CD4-positive, alpha-beta memory T cell (primary cell): ENCODE measurements at regions not wholly inside any gene's neighbourhood (a gene's known extent, or its start where the extent isn't known, plus 50 kb on each side); places are given as distances from the start of the nearest gene placed in this dataset.
A peak's percentile ranks its signal among the peaks of the same experiment; 100 is the strongest.

ENCODE experiments used
- CTCF ChIA-PET: fragments of 350-600 bp; sonication (Branson Sonifier 250); formaldehyde crosslinking; loops from one replicate; lab custom pipeline; 2021; ENCODE audit warnings: inconsistent platforms; ENCODE audit not compliant: partially characterized antibody; lab: Charles Lee
- POLR2A ChIA-PET: fragments of 350-600 bp; sonication (Branson Sonifier 250); formaldehyde crosslinking; loops from one replicate; lab custom pipeline; 2021; ENCODE audit not compliant: partially characterized antibody; lab: Charles Lee
- DNase-seq, 5 donors: peaks; one replicate each; pipeline versions ENCODE4 v3.0.0 to v3.0.0-alpha.2; 2020 to 2022; ENCODE audit warnings: mixed read lengths in 1 of 5
- H3K27ac ChIP-seq: one replicate; pipeline ENCODE4 v1.7.0; 2013; ENCODE audit warnings: low read depth, low read length
- H3K27me3 ChIP-seq: 2 replicates; pipeline ENCODE4 v1.7.0; 2013; ENCODE audit warnings: mild to moderate bottlenecking, low read length, moderate library complexity; ENCODE audit not compliant: insufficient read depth
- H3K36me3 ChIP-seq: 2 replicates; pipeline ENCODE4 v1.7.0; 2013; ENCODE audit warnings: mild to moderate bottlenecking, low read length, moderate library complexity; ENCODE audit not compliant: insufficient read depth
- H3K4me1 ChIP-seq: 2 replicates; pipeline ENCODE4 v1.7.0; 2013; ENCODE audit warnings: mild to moderate bottlenecking, low read length, moderate library complexity; ENCODE audit not compliant: insufficient read depth
- H3K4me3 ChIP-seq, 2 donors: one replicate each; pipeline ENCODE4 v1.7.0; 2013; ENCODE audit warnings: low read length in 2 of 2, mild to moderate bottlenecking in 1 of 2
- H3K9me3 ChIP-seq, 2 donors: one replicate each; pipeline ENCODE4 v1.7.0; 2013; ENCODE audit warnings: low read length in 2 of 2, control low read depth in 1 of 2; ENCODE audit not compliant: control insufficient read depth in 1 of 2
- H3K27ac Mint-ChIP-seq, 7 donors: one replicate each; pipeline ENCODE4 v1.8.0; 2020 to 2021; ENCODE audit warnings: mixed read lengths in 7 of 7, mild to moderate bottlenecking in 6 of 7, inconsistent platforms in 3 of 7, moderate library complexity in 3 of 7
- H3K27me3 Mint-ChIP-seq, 2 donors: one replicate each; pipeline ENCODE4 v1.8.0; 2020 to 2021; ENCODE audit warnings: mixed read lengths in 2 of 2
- H3K36me3 Mint-ChIP-seq, 2 donors: one replicate each; pipeline ENCODE4 v1.8.0; 2020 to 2021; ENCODE audit warnings: mixed read lengths in 2 of 2, inconsistent platforms in 1 of 2, mild to moderate bottlenecking in 1 of 2
- H3K4me1 Mint-ChIP-seq, 4 donors: one replicate each; pipeline ENCODE4 v1.8.0; 2020 to 2021; ENCODE audit warnings: mixed read lengths in 4 of 4, mild to moderate bottlenecking in 1 of 4
- H3K4me3 Mint-ChIP-seq, 8 donors: one replicate each; pipeline ENCODE4 v1.8.0; 2020 to 2021; ENCODE audit warnings: mixed read lengths in 8 of 8, mild to moderate bottlenecking in 7 of 8, moderate library complexity in 6 of 8, inconsistent platforms in 3 of 8
- H3K9me3 Mint-ChIP-seq, 8 donors: one replicate each; pipeline ENCODE4 v1.8.0; 2020 to 2021; ENCODE audit warnings: mixed read lengths in 8 of 8, mild to moderate bottlenecking in 5 of 8, inconsistent platforms in 3 of 8, moderate library complexity in 1 of 8
- intact Hi-C: fragments of 100-400 bp; cut with micrococcal nuclease; formaldehyde crosslinking; loops from one replicate; pipeline ENCODE4 v1.15.1; 2023

GRCh38 chr4:22031423-22031822, 82.9 kb upstream of the KCNIP4 start:
- CTCF ChIA-PET = no interaction called here
- POLR2A ChIA-PET = no interaction called here

GRCh38 chr4:22030881-22031280, 82.3 kb upstream of the KCNIP4 start:
- no peaks in the 10 kb centered on the region for H3K4me1 ChIP-seq
- intact Hi-C loops = no loop called here
- no peak overlapping the region for H3K27ac Mint-ChIP-seq
- peaks cover 0 to 13% (median 9%) of the 10 kb centered on the region in 8 donors for H3K9me3 Mint-ChIP-seq
- H3K4me1 Mint-ChIP-seq = no peaks in the 10 kb centered on the region
- no peaks in the 10 kb centered on the region for H3K9me3 ChIP-seq
- H3K36me3 ChIP-seq = no peaks in the 10 kb centered on the region
- POLR2A ChIA-PET = no interaction called here
- no peaks in the 10 kb centered on the region for H3K36me3 Mint-ChIP-seq
- no peak for DNase-seq
- H3K27me3 ChIP-seq = no peaks in the 10 kb centered on the region
- CTCF ChIA-PET = no interaction called here
- H3K4me3 Mint-ChIP-seq = no peak overlapping the region
- H3K4me3 ChIP-seq = no peak overlapping the region
- H3K27me3 Mint-ChIP-seq = no peaks in the 10 kb centered on the region
- no peak overlapping the region for H3K27ac ChIP-seq

More at GRCh38 chr4:22031423-22031822, 82.9 kb upstream of the KCNIP4 start:
- intact Hi-C loops = no loop called here
- Histone ChIP-seq H3K9me3 (no peaks in the 10 kb centered on the region), H3K27ac (no peak overlapping the region), H3K27me3 (no peaks in the 10 kb centered on the region), H3K4me3 (no peak overlapping the region), H3K4me1 (no peaks in the 10 kb centered on the region), H3K36me3 (no peaks in the 10 kb centered on the region)
- no peak for DNase-seq
- Mint-ChIP-seq H3K9me3 (peaks cover 0 to 13% (median 9%) of the 10 kb centered on the region in 8 donors), H3K4me1 (no peaks in the 10 kb centered on the region), H3K27ac (no peak overlapping the region), H3K4me3 (no peak overlapping the region), H3K27me3 (no peaks in the 10 kb centered on the region), H3K36me3 (no peaks in the 10 kb centered on the region)

- Mint-ChIP-seq H3K4me3 (no peak overlapping the region), H3K27me3 (no peaks in the 10 kb centered on the region), H3K27ac (no peak overlapping the region), H3K4me1 (no peaks in the 10 kb centered on the region), H3K9me3 (peaks cover 0 to 11% (median 9%) of the 10 kb centered on the region in 8 donors), H3K36me3 (no peaks in the 10 kb centered on the region)
- ChIA-PET POLR2A (no interaction called here), CTCF (no interaction called here)
- DNase-seq = no peak
- Histone ChIP-seq H3K4me3 (no peak overlapping the region), H3K27me3 (no peaks in the 10 kb centered on the region), H3K4me1 (no peaks in the 10 kb centered on the region), H3K9me3 (no peaks in the 10 kb centered on the region), H3K27ac (no peak overlapping the region), H3K36me3 (no peaks in the 10 kb centered on the region)
- intact Hi-C loops = no loop called here
Observed at GRCh38 chr4:22030307-22030706, 81.7 kb upstream of the KCNIP4 start.

GRCh38 chr4:22029803-22030202, 81.2 kb upstream of the KCNIP4 start:
- Histone ChIP-seq H3K27me3 (no peaks in the 10 kb centered on the region), H3K9me3 (no peaks in the 10 kb centered on the region), H3K4me1 (no peaks in the 10 kb centered on the region), H3K27ac (no peak overlapping the region), H3K4me3 (no peak overlapping the region), H3K36me3 (no peaks in the 10 kb centered on the region)
- Mint-ChIP-seq H3K36me3 (no peaks in the 10 kb centered on the region), H3K9me3 (peaks cover 0 to 15% (median 9%) of the 10 kb centered on the region in 8 donors), H3K27me3 (no peaks in the 10 kb centered on the region), H3K27ac (no peak overlapping the region), H3K4me1 (no peaks in the 10 kb centered on the region), H3K4me3 (no peak overlapping the region)
- intact Hi-C loops = no loop called here
- no peak for DNase-seq
- ChIA-PET CTCF (no interaction called here), POLR2A (no interaction called here)

GRCh38 chr4:22021106-22021505, 72.5 kb upstream of the KCNIP4 start:
- Histone ChIP-seq H3K4me3 (no peak overlapping the region), H3K36me3 (no peaks in the 10 kb centered on the region), H3K4me1 (no peaks in the 10 kb centered on the region), H3K27me3 (no peaks in the 10 kb centered on the region), H3K9me3 (no peaks in the 10 kb centered on the region), H3K27ac (no peak overlapping the region)
- H3K9me3 Mint-ChIP-seq = peaks cover 0 to 20% (median 4%) of the 10 kb centered on the region in 8 donors
- CTCF ChIA-PET = no interaction called here
- POLR2A ChIA-PET = no interaction called here
- no peaks in the 10 kb centered on the region for H3K36me3 Mint-ChIP-seq
- intact Hi-C loops = no loop called here
- no peaks in the 10 kb centered on the region for H3K27me3 Mint-ChIP-seq
- H3K27ac Mint-ChIP-seq = no peak overlapping the region
- H3K4me1 Mint-ChIP-seq = no peaks in the 10 kb centered on the region
- DNase-seq = no peak
- H3K4me3 Mint-ChIP-seq = no peak overlapping the region

GRCh38 chr4:22020129-22020528, 71.6 kb upstream of the KCNIP4 start:
- Histone ChIP-seq H3K27me3 (no peaks in the 10 kb centered on the region), H3K4me1 (no peaks in the 10 kb centered on the region), H3K9me3 (no peaks in the 10 kb centered on the region), H3K36me3 (no peaks in the 10 kb centered on the region), H3K4me3 (no peak overlapping the region), H3K27ac (no peak overlapping the region)
- CTCF ChIA-PET = no interaction called here
- intact Hi-C loops = no loop called here
- no peak for DNase-seq
- no peaks in the 10 kb centered on the region for H3K27me3 Mint-ChIP-seq
- H3K4me1 Mint-ChIP-seq = no peaks in the 10 kb centered on the region
- H3K36me3 Mint-ChIP-seq = no peaks in the 10 kb centered on the region
- H3K27ac Mint-ChIP-seq = no peak overlapping the region
- peaks cover 0 to 17% (median 4%) of the 10 kb centered on the region in 8 donors for H3K9me3 Mint-ChIP-seq
- POLR2A ChIA-PET = no interaction called here
- H3K4me3 Mint-ChIP-seq = no peak overlapping the region

- no peaks in the 10 kb centered on the region for H3K36me3 Mint-ChIP-seq
- CTCF ChIA-PET = no interaction called here
- no peaks in the 10 kb centered on the region for H3K36me3 ChIP-seq
- H3K4me1 ChIP-seq = no peaks in the 10 kb centered on the region
- intact Hi-C loops = no loop called here
- H3K9me3 ChIP-seq = no peaks in the 10 kb centered on the region
- H3K27me3 ChIP-seq = no peaks in the 10 kb centered on the region
- no peak overlapping the region for H3K4me3 ChIP-seq
- H3K27ac Mint-ChIP-seq = no peak overlapping the region
- no peaks in the 10 kb centered on the region for H3K4me1 Mint-ChIP-seq
- H3K27ac ChIP-seq = no peak overlapping the region
- no peaks in the 10 kb centered on the region for H3K27me3 Mint-ChIP-seq
- no peak overlapping the region for H3K4me3 Mint-ChIP-seq
- POLR2A ChIA-PET = no interaction called here
- H3K9me3 Mint-ChIP-seq = peaks cover 0 to 14% (median 4%) of the 10 kb centered on the region in 8 donors
- DNase-seq = no peak
Observed at GRCh38 chr4:22019676-22020075, 71.1 kb upstream of the KCNIP4 start.

GRCh38 chr4:22014222-22014741, 65.7 kb upstream of the KCNIP4 start:
- ChIA-PET CTCF (no interaction called here), POLR2A (no interaction called here)
- no peak overlapping the region for H3K4me3 ChIP-seq

More at GRCh38 chr4:22014222-22014741, 65.7 kb upstream of the KCNIP4 start:
- Mint-ChIP-seq H3K27me3 (no peaks in the 10 kb centered on the region), H3K27ac (peak overlapping the region in 1 of 7 donors; percentile 39), H3K9me3 (peaks cover 0 to 16% (median 1%) of the 10 kb centered on the region in 8 donors), H3K4me1 (no peaks in the 10 kb centered on the region), H3K36me3 (no peaks in the 10 kb centered on the region), H3K4me3 (no peak overlapping the region)
- Histone ChIP-seq H3K9me3 (no peaks in the 10 kb centered on the region), H3K36me3 (no peaks in the 10 kb centered on the region), H3K27ac (no peak overlapping the region), H3K4me1 (no peaks in the 10 kb centered on the region), H3K27me3 (no peaks in the 10 kb centered on the region)
- intact Hi-C loops = no loop called here
- DNase-seq = no peak
